GM12873 (cell line): ENCODE measurements at regions not wholly inside any gene's neighbourhood (a gene's known extent, or its start where the extent isn't known, plus 50 kb on each side); places are given as distances from the start of the nearest gene placed in this dataset.

Experiments
- TF ChIP-seq, protein P1 (sequence below): IDR thresholded peaks from 2 replicates; pipeline ENCODE4 v1.5.1; 2012; ENCODE audit warnings: low read depth, mild to moderate bottlenecking, moderate library complexity, low read length, control low read depth; ENCODE audit not compliant: insufficient read depth; ENCODE audit errors: missing control alignments

DNA sequence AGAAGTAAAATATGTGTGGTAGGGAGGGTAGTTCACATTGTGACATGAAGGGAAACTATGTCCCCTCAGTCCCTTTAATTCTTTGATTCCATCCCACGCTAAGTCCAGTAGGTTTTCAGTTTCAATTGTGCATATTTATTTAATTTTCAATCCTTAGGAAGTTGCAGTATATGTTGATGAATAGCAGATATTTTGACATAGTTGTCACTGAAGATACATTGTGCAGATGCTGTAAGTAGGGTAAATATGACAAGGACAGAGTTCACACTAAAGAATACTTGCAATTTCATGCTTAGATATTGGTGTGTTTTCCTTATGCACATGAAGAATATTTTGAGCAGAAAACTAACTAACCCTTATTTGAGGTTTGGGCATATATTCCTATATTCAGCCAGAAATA is 595.4 kb upstream of the MIR17HG start:
- TF ChIP-seq, protein P1, sequence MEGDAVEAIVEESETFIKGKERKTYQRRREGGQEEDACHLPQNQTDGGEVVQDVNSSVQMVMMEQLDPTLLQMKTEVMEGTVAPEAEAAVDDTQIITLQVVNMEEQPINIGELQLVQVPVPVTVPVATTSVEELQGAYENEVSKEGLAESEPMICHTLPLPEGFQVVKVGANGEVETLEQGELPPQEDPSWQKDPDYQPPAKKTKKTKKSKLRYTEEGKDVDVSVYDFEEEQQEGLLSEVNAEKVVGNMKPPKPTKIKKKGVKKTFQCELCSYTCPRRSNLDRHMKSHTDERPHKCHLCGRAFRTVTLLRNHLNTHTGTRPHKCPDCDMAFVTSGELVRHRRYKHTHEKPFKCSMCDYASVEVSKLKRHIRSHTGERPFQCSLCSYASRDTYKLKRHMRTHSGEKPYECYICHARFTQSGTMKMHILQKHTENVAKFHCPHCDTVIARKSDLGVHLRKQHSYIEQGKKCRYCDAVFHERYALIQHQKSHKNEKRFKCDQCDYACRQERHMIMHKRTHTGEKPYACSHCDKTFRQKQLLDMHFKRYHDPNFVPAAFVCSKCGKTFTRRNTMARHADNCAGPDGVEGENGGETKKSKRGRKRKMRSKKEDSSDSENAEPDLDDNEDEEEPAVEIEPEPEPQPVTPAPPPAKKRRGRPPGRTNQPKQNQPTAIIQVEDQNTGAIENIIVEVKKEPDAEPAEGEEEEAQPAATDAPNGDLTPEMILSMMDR: no peak

DNA sequence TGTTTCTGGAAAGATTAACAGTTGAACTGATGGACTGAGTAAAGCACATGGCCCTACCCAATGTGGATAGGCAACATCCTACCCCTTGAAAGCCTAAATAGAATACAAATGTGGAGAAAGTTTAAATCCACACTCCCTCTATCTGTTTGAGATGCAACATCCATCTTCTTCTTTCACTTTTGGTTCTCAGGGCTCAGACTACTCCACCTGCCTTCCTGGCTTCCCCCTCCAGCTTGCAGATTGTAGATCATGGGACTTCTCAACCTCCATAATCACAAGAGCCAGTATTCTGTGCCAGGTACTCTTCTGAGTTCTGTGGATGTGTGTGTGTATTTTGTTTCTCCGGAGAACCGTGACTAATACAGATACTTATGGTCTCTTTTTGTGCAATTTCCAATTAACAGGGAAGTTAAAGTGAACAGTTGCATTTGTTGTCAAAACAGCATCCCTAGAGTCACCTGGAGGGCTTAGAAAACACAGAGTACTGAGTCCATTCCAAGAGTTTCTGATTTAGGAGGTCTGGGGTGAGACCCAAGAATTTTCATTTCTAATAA is 590.3 kb upstream of the MIR17HG start:
- TF ChIP-seq, protein P1: no peak

DNA sequence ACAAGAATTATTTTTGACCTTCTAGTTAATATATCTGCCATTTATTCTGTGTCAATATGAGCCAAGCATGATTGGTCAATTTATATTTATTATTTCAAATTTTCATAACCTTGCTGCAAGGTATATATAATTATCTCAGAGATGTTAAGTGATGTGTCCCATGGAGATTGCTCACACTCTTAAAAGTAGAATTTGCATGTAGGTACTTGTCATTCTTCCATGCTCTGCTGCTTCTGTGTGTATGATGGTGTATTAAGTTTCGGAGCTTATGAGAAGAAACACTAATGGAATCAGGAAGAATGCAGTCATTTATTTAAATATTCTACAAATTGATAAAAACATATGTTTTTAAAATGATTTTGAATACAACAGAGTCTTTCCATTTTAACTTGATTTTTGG is 586.8 kb upstream of the MIR17HG start:
- TF ChIP-seq, protein P1: no peak

DNA sequence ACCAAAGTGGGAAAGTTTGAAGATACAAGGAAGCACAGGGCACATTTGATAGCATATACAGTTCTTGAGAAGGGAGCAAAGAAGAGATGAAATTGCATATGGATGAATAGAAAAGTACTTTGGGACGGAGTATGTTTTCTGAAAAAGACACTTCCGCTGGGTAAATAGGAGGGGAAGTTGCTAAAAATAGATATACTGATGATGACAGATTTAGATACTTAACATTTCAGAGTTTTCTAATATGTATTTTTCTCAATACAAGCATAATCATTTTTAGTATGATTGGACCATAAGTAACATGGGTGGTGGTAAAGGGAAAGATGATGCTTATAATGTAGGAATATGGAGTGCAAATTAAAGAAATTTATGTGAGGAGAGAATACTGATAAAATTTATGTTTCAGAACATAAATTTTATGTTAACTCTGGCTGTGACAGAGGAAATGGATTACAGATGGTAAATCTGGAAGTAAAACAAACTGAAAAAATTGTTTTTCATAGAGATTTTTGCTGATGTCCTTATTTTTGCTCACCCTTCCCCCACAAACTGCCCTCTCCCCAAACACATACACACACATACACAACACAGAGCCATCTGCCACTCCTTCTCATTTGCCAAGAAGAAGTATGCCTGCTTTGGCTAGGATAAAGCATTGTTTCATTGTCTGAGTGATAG is 583.9 kb upstream of the MIR17HG start:
- TF ChIP-seq, protein P1: no peak

DNA sequence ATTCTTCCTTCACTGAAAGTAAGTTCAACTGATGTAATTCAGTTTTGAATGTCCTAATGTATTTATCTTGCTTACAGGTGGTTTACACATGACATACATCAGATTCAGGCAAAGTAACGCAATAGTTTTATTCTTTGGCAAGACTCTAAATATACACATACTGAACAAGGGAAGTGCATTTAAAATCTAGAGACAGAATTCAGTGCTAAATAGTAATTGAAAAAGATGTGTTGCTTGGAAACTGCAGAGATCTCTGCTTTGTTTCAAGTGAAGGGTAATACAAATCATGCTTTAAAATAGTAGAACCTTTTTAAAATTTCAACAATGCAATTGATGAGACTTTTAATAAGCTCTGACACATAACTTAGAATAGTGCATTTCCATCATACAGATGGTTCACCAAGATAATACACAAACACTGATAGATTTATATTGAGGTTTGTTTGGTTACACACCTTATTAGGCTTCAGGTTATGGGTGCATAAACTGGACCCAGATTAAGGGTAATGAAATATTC is 581.0 kb upstream of the MIR17HG start:
- TF ChIP-seq, protein P1: no peak

DNA sequence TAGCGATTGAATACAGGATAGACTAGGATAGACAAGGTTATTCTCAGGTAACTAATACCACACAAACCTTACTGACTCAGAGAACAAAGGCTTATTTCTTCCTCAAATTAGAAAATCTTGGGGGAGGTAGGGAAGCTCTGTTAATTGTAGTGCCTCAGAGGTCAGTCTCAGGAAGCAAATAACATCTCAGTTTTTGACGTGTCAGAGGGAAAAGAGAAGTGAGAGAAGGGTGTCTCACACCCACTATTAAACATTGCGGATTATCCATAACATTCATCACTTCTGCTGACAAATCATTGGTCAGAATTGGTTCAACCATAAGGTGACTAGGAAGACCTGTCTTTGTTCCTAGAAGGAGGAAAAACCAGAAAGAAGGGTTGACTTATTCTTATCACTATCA is 579.4 kb upstream of the MIR17HG start:
- TF ChIP-seq, protein P1: no peak

DNA sequence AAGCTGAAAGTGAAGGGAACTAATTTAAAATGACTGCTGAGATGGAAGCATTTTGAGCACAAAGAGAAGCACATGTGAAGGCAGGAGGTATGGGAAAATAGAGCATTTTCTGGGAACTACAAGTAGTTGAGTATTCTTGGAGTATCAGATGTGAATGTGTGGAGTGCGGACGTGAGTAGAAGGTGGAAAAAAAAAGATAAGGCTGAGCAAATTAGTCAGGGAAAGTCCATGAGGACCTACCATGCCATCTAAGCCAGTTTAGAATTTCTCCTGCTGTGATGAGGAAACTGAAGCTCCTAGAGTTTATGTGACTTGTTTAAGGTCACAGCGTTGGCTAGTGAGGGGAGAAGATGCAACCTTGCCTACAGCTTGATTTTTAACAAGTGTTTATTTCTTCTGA is 578.1 kb upstream of the MIR17HG start:
- TF ChIP-seq, protein P1: no peak
